Common myeloid progenitor, CD34-positive (primary cell): ENCODE measurements at regions not wholly inside any gene's neighbourhood (a gene's known extent, or its start where the extent isn't known, plus 50 kb on each side); places are given as distances from the start of the nearest gene placed in this dataset.
"Not testable (repeated sequence)": the region's sequence is repeated elsewhere in the genome, so short reads cannot be mapped to it uniquely, and the experiment has no call there.

Experiments
- CTCF ChIA-PET: fragments of 350-600 bp; sonication (Branson Sonifier 250); formaldehyde crosslinking; loops from one replicate; lab custom pipeline; 2021; ENCODE audit warnings: antibody characterized with exemption; lab: Charles Lee
- POLR2A ChIA-PET: fragments of 350-600 bp; sonication (Branson Sonifier 250); formaldehyde crosslinking; loops from one replicate; lab custom pipeline; 2021; ENCODE audit warnings: antibody characterized with exemption; lab: Charles Lee
- DNase-seq, 3 donors: peaks; one replicate each; pipeline versions ENCODE4 v3.0.0 to v3.0.0-alpha.2; 2013
- H3K27ac ChIP-seq, 2 experiments: 1 replicate in 1 of 2; 2 replicates in 1 of 2; pipeline ENCODE4 v1.7.0; 2013; ENCODE audit warnings: inconsistent platforms in 2 of 2, low read length in 2 of 2, mild to moderate bottlenecking in 2 of 2, low read depth in 1 of 2, moderate library complexity in 1 of 2; ENCODE audit not compliant: severe bottlenecking in 2 of 2, insufficient read depth in 1 of 2, poor library complexity in 1 of 2
- H3K27me3 ChIP-seq, 5 experiments: replicated peaks in 2 of 5; 1 replicate in 3 of 5; 2 replicates in 2 of 5; pipeline versions ENCODE4 v1.6.1 to v1.7.0; 2013; ENCODE audit warnings: low read length in 4 of 5, mild to moderate bottlenecking in 2 of 5, moderate library complexity in 2 of 5, inconsistent platforms in 1 of 5; ENCODE audit not compliant: insufficient read depth in 5 of 5, control insufficient read depth in 4 of 5
- H3K36me3 ChIP-seq, 4 experiments: 1 replicate in 2 of 4; 2 replicates in 2 of 4; pipeline versions ENCODE4 v1.6.1 to v1.7.0; 2013; ENCODE audit warnings: low read length in 3 of 4, control low read depth in 1 of 4, mild to moderate bottlenecking in 1 of 4; ENCODE audit not compliant: control insufficient read depth in 4 of 4, insufficient read depth in 4 of 4
- H3K4me1 ChIP-seq, 4 experiments: 1 replicate in 3 of 4; 2 replicates in 1 of 4; pipeline versions ENCODE4 v1.6.1 to v1.7.1; 2013; ENCODE audit warnings: low read length in 3 of 4, mild to moderate bottlenecking in 3 of 4, control low read depth in 1 of 4, inconsistent platforms in 1 of 4, moderate library complexity in 1 of 4; ENCODE audit not compliant: control insufficient read depth in 4 of 4, insufficient read depth in 4 of 4; ENCODE audit errors: control extremely low read depth in 1 of 4
- H3K4me3 ChIP-seq, 7 experiments: 1 replicate in 4 of 7; 2 replicates in 3 of 7; pipeline versions ENCODE4 v1.5.1 to v1.7.0; 2013; ENCODE audit warnings: mild to moderate bottlenecking in 7 of 7, low read length in 6 of 7, moderate library complexity in 6 of 7, inconsistent platforms in 2 of 7, low read depth in 2 of 7, control low read depth in 1 of 7; ENCODE audit not compliant: insufficient read depth in 4 of 7, control insufficient read depth in 1 of 7; ENCODE audit errors: extremely low read depth in 1 of 7
- H3K9me3 ChIP-seq, 5 experiments: 1 replicate in 4 of 5; 2 replicates in 1 of 5; pipeline versions ENCODE4 v1.6.1 to v1.7.1; 2013; ENCODE audit warnings: low read length in 4 of 5, mild to moderate bottlenecking in 2 of 5, inconsistent platforms in 1 of 5, low read depth in 1 of 5, moderate library complexity in 1 of 5; ENCODE audit not compliant: control insufficient read depth in 4 of 5, insufficient read depth in 2 of 5; ENCODE audit errors: control extremely low read depth in 1 of 5
- WGBS: methylation state at CpG from one replicate; pipeline ENCODE4 v1.1.5; 2013; ENCODE audit not compliant: insufficient coverage; 5-methylcytosine and 5-hydroxymethylcytosine counted together

- H3K27ac ChIP-seq: peak overlapping the region in 1 of 2 experiments; percentile 73
- peaks cover 0 to 20% (median 9%) of the 10 kb centered on the region in 4 experiments for H3K4me1 ChIP-seq
- H3K9me3 ChIP-seq: no peaks in the 10 kb centered on the region
- peak in 2 of 3 donors; percentile 10 to 46 for DNase-seq
- no peaks in the 10 kb centered on the region for H3K36me3 ChIP-seq
- 100% methylated on average over 2 of the region's 5 CpGs for WGBS
- POLR2A ChIA-PET: no interaction called here
- H3K27me3 ChIP-seq: no peaks in the 10 kb centered on the region
- H3K4me3 ChIP-seq: peak overlapping the region in 1 of 7 experiments; percentile 13
- CTCF ChIA-PET: interaction anchor here (1.2 kb wide), 1 partner anchor 16 kb away, joined by 3 read pairs; no protein-coding TSS in a partner anchor
Measured at GRCh38 chr1:65539266-65540131, 119.0 kb downstream of the LEPR start.

DNA sequence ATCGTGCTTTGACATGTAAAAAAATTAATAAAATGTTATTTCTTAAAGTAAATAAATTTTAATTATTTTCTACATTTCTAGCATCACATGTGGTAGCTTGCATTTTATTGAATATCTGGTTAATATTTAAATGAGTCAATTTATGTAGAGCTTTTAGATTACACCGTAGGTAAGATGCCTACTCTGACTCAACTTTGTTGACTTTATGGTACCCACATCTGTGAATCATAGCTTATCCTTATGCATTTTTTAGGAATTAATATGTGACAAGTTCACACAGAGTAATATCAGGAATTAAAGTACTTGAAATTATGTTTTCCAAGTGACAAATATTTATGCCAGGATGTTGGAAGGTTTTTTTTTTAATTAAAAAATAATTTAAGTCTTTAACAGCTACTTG lies 120.7 kb downstream of the LEPR start:
- Histone ChIP-seq H3K36me3 (no peaks in the 10 kb centered on the region), H3K4me1 (peaks cover 0 to 20% (median 9%) of the 10 kb centered on the region in 4 experiments), H3K4me3 (no peak overlapping the region), H3K27ac (no peak overlapping the region), H3K27me3 (no peaks in the 10 kb centered on the region), H3K9me3 (no peaks in the 10 kb centered on the region)
- POLR2A ChIA-PET: no interaction called here
- WGBS: no CpG with 5 or more reads among the region's 2 CpGs
- DNase-seq: no peak
- CTCF ChIA-PET: no interaction called here

DNA sequence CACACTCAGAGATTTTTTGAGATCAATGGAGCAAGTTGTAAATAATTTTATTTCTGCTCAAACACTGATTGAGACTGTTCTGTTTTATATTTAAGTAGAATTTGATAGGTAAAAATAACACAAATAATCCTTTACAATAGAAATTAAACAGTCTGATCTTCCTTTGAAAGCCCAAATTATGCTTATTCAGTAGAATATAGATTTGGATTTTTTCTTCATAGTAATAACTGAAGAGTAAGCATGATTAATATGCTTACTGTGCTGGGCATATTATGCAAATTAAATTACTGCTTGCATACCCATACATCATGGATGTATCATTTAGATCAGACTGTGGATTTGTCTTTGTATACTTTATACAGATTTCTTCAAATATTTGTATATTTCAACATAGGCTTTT lies 121.4 kb downstream of the LEPR start:
- ChIA-PET CTCF (no interaction called here), POLR2A (no interaction called here)
- Histone ChIP-seq H3K27ac (no peak overlapping the region), H3K4me3 (no peak overlapping the region), H3K36me3 (no peaks in the 10 kb centered on the region), H3K4me1 (peaks cover 0 to 20% (median 9%) of the 10 kb centered on the region in 4 experiments), H3K9me3 (no peaks in the 10 kb centered on the region), H3K27me3 (no peaks in the 10 kb centered on the region)
- no peak for DNase-seq

GRCh38 chr1:65542592-65542991 lies 122.1 kb downstream of the LEPR start:
- H3K27me3 ChIP-seq, H3K4me3 ChIP-seq, H3K27ac ChIP-seq, H3K36me3 ChIP-seq, CTCF ChIA-PET, POLR2A ChIA-PET, DNase-seq, H3K9me3 ChIP-seq: not testable (repeated sequence)
- peaks cover 0 to 20% (median 9%) of the 10 kb centered on the region in 4 experiments for H3K4me1 ChIP-seq
- WGBS: no CpG with 5 or more reads among the region's 1 CpG

DNA sequence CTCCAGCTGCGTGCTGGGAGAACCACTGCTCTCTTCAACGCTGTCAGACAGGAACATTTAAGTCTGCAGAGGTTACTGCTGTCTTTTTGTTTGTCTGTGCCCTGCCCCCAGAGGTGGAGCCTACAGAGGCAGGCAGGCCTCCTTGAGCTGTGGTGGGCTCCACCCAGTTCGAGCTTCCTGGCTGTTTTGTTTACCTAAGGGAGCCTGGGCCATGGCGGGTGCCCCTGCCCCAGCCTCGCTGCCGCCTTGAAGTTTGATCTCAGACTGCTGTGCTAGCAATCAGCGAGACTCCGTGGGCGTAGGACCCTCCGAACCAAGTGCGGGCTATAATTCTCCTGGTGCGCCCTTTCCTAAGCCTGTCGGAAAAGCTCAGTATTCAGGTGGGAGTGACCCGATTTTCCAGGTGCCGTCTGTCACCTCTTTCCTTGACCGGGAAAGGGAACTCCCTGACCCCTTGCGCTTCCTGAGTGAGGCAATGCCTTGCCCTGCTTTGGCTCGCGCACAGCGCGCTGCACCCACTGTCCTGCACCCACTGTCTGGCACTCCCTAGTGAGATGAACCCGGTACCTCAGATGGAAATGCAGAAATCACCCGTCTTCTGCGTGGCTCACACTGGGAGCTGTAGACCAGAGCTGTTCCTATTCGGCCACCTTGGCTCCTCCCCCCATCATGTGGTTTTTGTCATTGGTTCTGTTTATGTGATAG lies 130.0 kb downstream of the LEPR start:
- whole genome bisulfite sequencing: 82% methylated on average over 11 of the region's 25 CpGs
- H3K27me3 ChIP-seq, H3K4me1 ChIP-seq, CTCF ChIA-PET, H3K27ac ChIP-seq, H3K9me3 ChIP-seq, DNase-seq, H3K36me3 ChIP-seq, POLR2A ChIA-PET, H3K4me3 ChIP-seq: not testable (repeated sequence)

- WGBS: no CpG with 5 or more reads among the region's 2 CpGs
Measured at GRCh38 chr1:65552484-65552883, 132.0 kb downstream of the LEPR start.

More at GRCh38 chr1:65552484-65552883, 132.0 kb downstream of the LEPR start:
- H3K4me3 ChIP-seq, H3K27ac ChIP-seq, H3K36me3 ChIP-seq, H3K27me3 ChIP-seq, DNase-seq, POLR2A ChIA-PET, H3K4me1 ChIP-seq, CTCF ChIA-PET, H3K9me3 ChIP-seq: not testable (repeated sequence)
